Activated CD4-positive, CD25-positive, alpha-beta regulatory T cell treated with anti-CD3 and anti-CD28 coated beads, Interleukin-2, amount 50 U/mL, for 16 hours (primary cell): ENCODE measurements at regions not wholly inside any gene's neighbourhood (a gene's known extent, or its start where the extent isn't known, plus 50 kb on each side); places are given as distances from the start of the nearest gene placed in this dataset.
"Not testable (repeated sequence)": the region's sequence is repeated elsewhere in the genome, so short reads cannot be mapped to it uniquely, and the experiment has no call there.

Experiments used
- DNase-seq: peaks from one replicate; pipeline ENCODE4 v3.0.0-alpha.2; 2020; ENCODE audit warnings: low read depth, low spot score

DNA sequence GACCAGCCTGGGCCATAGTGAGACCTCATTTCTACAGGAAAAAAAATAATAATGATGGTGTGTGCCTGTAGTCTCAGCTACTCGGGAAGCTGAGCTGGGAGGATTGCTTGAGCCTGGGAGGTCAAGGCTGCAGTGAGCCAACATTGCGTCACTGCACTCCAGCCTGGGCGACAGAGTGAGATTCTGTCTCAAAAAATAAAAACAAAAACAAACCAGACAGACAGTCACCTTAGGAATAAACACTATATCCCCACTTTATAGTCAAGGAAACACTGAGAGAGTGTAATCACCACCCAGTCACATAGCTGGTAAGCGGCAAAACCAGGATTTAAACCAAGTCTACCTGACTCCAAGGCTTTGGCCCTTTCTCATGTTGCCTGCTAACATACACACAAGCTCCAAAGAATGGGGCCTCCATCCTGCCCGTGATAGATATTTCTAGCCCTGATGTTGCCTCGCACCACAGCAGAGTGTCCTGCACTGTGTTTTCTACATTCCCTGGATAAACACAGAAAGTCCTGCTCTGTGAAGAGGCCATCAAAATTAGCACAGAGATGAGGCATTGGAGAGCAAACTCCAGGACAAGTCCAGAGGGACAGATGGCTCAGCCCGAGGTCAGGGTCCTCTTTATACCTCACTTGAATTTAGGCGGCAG is 66.1 kb upstream of the SMURF2 start:
- no peak for DNase-seq

DNA sequence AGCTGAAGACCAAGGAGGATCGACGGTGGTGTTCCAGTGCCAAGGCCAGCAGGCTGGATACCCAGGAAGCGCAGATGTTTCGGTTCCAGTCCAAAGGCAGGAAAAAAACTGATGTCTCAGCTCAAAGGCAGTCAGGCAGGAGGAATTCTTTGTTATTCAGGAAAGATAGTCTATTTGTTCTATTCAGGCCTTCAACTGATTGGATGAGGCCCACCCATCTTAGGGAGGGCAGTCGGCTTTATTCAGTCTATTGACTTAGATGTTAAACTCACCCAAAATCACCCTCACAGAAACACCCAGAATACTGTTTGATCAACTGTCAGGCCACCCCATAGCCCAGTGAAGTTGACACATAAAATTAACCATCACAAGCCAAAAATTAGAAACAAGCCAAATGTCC is 63.9 kb upstream of the SMURF2 start:
- not testable (repeated sequence) for DNase-seq

DNA sequence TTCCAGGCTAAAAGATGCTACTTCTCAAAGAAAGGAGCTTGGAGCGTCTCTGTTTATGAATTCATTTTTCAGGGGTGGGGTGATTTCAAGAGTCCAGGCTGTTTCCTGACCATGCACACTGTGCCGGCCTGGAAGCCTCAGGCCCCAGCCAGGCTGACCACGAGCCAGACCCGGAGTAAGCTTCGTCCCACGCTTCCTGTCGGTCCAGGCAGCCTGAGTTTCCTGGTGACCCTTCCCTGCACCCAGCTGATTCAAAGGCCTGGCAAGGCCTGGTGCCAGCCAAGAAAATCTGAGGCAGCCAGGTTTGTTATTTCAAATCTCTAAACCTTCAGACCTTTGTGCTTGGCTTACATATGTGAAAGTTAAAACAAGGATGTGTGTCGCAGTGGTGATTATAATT is 62.1 kb upstream of the SMURF2 start:
- not testable (repeated sequence) for DNase-seq

DNA sequence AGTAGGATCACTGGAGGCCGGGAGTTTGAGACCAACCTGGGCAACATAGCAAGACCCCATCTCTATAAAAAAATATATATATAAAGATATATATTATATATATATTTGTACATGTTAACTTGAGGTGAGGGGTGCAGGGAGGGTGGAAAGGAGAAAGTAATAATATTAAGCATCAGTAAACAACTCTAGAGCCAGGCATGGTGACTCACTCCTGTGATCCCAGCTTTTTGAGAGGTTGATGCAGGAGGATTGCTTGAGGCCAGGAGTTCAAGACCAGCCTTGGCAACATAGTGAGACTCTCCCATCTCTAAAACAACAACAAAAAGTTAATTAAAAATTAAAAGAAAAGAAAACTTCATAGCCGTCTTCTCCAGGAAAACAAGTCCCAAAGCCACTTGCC is 61.7 kb upstream of the SMURF2 start:
- DNase-seq, result no peak

DNA sequence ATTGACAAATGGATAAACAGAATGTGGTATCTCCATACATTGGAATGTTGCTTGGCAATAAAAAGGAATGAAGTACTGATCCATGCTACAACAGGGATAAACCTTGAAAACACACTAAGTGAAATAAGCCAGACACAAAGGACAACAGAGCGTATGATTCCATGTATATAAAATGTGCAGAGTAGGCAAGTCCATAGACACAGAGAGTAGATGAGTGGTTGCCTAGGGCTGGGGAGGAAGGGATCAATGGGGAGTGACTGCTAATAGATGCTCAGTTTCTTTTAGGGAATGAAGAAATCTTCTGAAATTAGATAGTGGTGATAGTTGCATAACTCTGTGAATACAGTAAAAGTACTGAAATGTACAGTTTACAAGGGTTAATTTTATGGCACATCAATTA is 59.4 kb upstream of the SMURF2 start:
- DNase-seq, result not testable (repeated sequence)

DNA sequence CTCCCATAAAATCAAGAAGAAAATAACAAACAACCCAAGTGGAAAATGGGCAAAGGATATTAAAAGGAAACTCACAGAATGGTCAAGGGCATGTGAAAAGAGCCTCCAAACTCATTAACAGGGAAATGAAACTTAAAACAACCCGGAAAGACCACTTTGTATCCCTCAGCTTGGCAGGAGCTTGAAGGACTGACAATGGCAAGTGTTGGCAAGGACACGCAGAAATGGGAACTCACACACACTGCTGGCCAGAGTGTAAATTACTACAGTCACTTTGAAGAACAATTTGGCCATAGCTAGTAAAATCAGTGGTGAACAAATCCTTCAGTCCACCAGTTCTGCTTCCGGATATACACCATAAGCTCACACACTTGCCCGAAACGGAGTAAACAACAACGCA is 58.1 kb upstream of the SMURF2 start:
- DNase-seq, result not testable (repeated sequence)

DNA sequence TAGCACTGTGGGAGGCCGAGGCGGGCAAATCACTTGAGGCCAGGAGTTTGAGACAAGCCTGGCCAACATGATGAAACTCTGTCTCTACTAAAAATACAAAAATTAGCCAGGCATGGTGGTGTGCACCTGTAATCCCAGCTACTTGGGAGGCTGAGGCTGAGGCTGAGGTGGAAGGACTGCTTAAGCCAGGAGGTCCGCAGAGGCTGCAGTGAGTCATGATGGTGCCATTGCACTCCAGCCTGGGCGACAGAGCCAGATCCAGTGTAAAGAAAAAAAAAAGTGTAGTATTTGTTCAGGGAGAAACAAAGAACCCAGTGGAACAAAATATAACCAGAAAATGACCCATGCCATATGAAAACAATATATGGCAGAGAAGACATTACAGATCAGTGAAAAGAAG is 57.4 kb upstream of the SMURF2 start:
- not testable (repeated sequence) for DNase-seq

DNA sequence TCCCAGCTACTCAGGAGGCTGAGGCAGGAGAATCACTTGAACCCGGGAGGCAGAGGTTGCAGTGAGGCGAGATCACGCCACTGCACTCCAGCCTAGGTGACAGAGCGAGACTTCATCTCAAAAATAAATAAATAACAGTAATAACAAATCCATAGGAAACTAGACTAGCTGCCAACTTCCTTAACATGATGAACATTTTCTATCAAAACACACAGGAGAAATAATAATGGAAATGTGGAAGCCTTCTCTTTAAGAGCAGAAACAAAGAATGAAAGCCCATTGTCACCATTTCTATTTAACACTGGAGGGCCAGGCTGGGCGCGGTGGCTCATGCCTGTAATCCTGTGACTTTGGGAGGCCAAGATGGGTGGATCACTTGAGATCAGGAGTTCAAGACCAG is 56.7 kb upstream of the SMURF2 start:
- not testable (repeated sequence) for DNase-seq

DNA sequence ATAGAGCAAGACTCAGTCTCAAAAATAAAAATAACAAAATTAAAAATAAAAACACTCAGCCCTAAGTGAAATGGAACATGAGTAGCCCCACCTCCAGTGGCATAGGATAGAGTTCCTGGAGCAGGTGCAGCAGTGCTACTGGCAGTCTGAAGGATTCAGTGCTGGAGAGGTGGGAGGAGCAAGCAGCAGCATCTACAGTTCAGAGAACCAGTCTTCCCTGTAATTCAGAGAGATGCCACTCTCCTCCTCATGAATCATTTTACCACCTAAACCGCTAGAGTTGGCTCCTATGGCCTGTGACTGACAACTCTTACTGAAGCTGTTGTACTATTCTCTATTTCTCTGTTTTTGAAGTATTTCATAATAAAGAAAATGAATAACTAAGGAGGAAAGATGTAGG is 56.0 kb upstream of the SMURF2 start:
- no peak for DNase-seq

DNA sequence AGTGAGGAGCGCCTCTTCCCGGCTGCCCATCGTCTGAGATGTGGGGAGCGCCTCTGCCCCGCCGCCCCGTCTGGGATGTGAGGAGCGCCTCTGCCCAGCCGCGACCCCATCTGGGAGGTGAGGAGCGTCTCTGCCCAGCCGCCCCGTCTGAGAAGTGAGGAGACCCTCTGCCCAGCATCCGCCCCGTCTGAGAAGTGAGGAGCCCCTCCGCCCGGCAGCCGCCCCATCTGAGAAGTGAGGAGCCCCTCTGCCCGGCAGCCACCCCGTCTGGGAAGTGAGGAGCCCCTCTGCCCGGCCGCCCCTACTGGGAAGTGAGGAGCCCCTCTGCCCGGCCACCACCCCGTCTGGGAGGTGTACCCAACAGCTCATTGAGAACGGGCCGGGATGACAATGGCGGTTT is 54.4 kb upstream of the SMURF2 start:
- not testable (repeated sequence) for DNase-seq

DNA sequence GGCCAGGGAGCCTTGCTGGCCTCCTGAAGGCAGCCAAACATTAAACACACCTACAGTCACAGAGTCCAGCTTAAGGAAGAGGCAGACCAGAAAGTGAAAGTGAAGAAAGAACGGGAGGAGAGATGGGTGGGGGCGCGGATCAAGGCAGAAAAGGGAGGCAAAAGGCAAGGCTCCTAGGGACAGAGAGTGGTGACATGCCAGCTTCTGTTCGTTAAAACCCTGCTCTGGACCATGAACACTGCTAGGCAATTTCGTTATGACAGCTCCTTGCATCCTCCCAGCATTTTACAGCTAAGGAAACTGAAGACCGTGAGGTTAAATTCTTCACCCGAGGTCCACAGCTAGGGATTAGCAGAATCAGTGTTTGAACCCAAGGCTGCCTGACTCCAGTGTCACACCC is 51.7 kb upstream of the SMURF2 start:
- DNase-seq, result not testable (repeated sequence)

DNA sequence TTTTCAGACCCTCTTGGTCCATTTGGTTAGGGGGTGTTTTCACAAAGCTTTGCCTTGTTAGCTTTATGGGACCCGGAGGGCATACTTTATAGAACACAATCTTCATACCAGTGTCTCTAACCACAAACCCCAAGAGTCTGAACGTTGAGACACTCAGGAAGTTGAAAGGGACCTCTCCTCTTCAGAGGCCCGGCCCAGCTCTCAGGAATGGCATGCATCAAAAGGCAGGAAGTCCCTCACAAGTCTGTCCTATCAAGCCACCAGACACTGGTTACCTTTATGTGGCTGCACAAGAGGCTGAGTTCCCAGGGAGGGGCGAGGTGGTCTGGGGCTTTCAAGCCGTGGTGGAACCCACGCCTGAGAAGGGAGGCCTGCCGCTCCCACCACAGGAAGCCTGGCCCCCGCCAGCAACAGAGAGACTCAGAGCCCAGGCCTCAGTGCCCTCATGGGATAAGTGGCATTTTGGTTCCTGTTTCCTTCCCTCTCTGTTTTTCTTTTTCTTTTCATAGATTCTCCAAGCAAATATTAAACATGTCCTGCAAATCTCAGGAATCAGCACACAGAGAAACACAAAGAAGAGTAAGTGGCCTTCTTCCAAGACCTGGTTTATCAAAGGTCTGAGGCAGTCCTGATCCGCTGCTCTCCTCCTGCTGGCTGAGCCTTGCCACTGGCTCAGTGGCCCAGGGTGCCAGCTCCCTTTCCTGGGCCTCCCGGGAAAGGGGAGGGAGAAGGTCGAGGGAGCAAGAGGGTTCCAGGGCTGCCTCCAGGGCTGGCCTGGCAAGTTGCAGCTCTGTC is 50.6 kb upstream of the SMURF2 start:
- not testable (repeated sequence) for DNase-seq
